K562 (cell line): ENCODE measurements at regions not wholly inside any gene's neighbourhood (a gene's known extent, or its start where the extent isn't known, plus 50 kb on each side); places are given as distances from the start of the nearest gene placed in this dataset.

ENCODE experiments used
- ATAC-seq: fragments of 200-7000 bp; cut with Tn5 transposase; 3 replicates; pipeline ENCODE4 v1.9.1; 2020; ENCODE audit warnings: moderate library complexity
- BruUV-seq: library from RNA; stranded (reverse); fragments of 400-500 nt; replicated peaks from 2 replicates; lab custom pipeline; 2021; lab: Mats Ljungman, UMichigan
- CTCF ChIA-PET: fragments of 300-600 bp; formaldehyde crosslinking; extraction: SDS; loops from one replicate; lab custom pipeline; 2021; ENCODE audit warnings: low intra/inter-chr PET ratio; lab: Yijun Ruan, JAX
- POLR2A ChIA-PET: fragments of 300-600, 350-650 bp; sonication (Branson Sonifier 250); formaldehyde crosslinking; extraction: SDS; loops from one replicate; lab custom pipeline; 2021; ENCODE audit warnings: antibody characterized with exemption, inconsistent platforms; lab: Yijun Ruan, JAX
- DNase-seq, 4 experiments: peaks; one replicate each; pipeline versions ENCODE4 v3.0.0 to v3.0.0-alpha.2; 2011 to 2018; ENCODE audit warnings: low spot score in 3 of 4, mixed read lengths in 3 of 4; ENCODE audit errors: extremely low read depth in 1 of 4
- FAIRE-seq: peaks from 2 replicates; lab custom pipeline; 2011; peaks lifted over from hg19 to GRCh38; lab: Jason Lieb, UNC
- H2AFZ ChIP-seq: 2 replicates; pipeline ENCODE4 v1.6.0; 2011; ENCODE audit warnings: low read depth, low read length, control low read depth, inconsistent platforms
- H3K27ac ChIP-seq: fragments of 200-600 bp; 3 replicates; pipeline ENCODE4 v1.8.0; 2011; ENCODE audit warnings: low read depth, mild to moderate bottlenecking, control low read depth, inconsistent platforms, low read length, moderate library complexity, mixed read lengths; ENCODE audit errors: extremely low read depth
- H3K27me3 ChIP-seq, 2 experiments: fragments of 300-600 bp in 1 of 2; 2 replicates in 1 of 2; 3 replicates in 1 of 2; pipeline versions ENCODE4 v1.6.0 to v1.8.0; 2011; ENCODE audit warnings: inconsistent platforms in 2 of 2, low read length in 2 of 2, mild to moderate bottlenecking in 1 of 2, mixed read lengths in 1 of 2, moderate library complexity in 1 of 2; ENCODE audit not compliant: control insufficient read depth in 2 of 2, insufficient read depth in 2 of 2
- H3K36me3 ChIP-seq: fragments of 300-600 bp; 3 replicates; pipeline ENCODE4 v1.8.0; 2011; ENCODE audit warnings: mild to moderate bottlenecking, low read length, inconsistent platforms; ENCODE audit not compliant: control insufficient read depth, insufficient read depth
- H3K4me1 ChIP-seq, 2 experiments: fragments of 200-600 bp in 1 of 2; replicated peaks in 1 of 2; 2 replicates in 1 of 2; 3 replicates in 1 of 2; pipeline versions ENCODE4 v1.5.1 to v1.8.0; 2011; ENCODE audit warnings: inconsistent platforms in 2 of 2, low read length in 2 of 2, mild to moderate bottlenecking in 1 of 2, mixed read lengths in 1 of 2, moderate library complexity in 1 of 2; ENCODE audit not compliant: control insufficient read depth in 2 of 2, insufficient read depth in 2 of 2
- H3K4me2 ChIP-seq: 2 replicates; pipeline ENCODE4 v1.6.1; 2011; ENCODE audit warnings: low read length, control low read depth, inconsistent platforms, mixed read lengths; ENCODE audit not compliant: insufficient read depth
- H3K4me3 ChIP-seq: fragments of 200-600 bp; sonication (generic), shearing (Covaris generic); 2 replicates; pipeline ENCODE4 v1.5.1; 2016; ENCODE audit warnings: control low read depth, inconsistent platforms
- H3K79me2 ChIP-seq: fragments of 200-600 bp; 3 replicates; pipeline ENCODE4 v1.8.0; 2011; ENCODE audit warnings: low read length, inconsistent platforms; ENCODE audit not compliant: control insufficient read depth, insufficient read depth
- H3K9ac ChIP-seq, 2 experiments: 2 replicates each; pipeline versions ENCODE4 v1.6.0 to v1.6.1; 2011; ENCODE audit warnings: low read depth in 2 of 2, low read length in 2 of 2, control low read depth in 1 of 2, inconsistent platforms in 1 of 2, mild to moderate bottlenecking in 1 of 2, mixed read lengths in 1 of 2; ENCODE audit not compliant: insufficient read depth in 1 of 2
- H3K9me1 ChIP-seq: one replicate; pipeline ENCODE4 v1.6.0; 2011; ENCODE audit warnings: inconsistent platforms, mild to moderate bottlenecking, low read length, moderate library complexity; ENCODE audit not compliant: control insufficient read depth, insufficient read depth
- H3K9me3 ChIP-seq: replicated peaks from 2 replicates; pipeline ENCODE4 v1.5.1; 2011; ENCODE audit warnings: low read depth, low read length, inconsistent platforms; ENCODE audit not compliant: control insufficient read depth, insufficient read depth
- H4K20me1 ChIP-seq: replicated peaks from 2 replicates; pipeline ENCODE4 v1.6.1; 2011; ENCODE audit warnings: low read length, inconsistent platforms, mixed read lengths; ENCODE audit not compliant: control insufficient read depth, insufficient read depth
- FOXK1 ChIP-seq: sonication (generic); formaldehyde crosslinking; IDR thresholded peaks from 2 replicates; pipeline ENCODE4 v1.8.0; 2022; ENCODE audit warnings: missing genetic modification reagents, mild to moderate bottlenecking, borderline replicate concordance
- SIRT6 ChIP-seq: IDR thresholded peaks from one replicate; pipeline ENCODE4 v1.6.1; 2012; ENCODE audit warnings: low read depth, mild to moderate bottlenecking, control low read depth, inconsistent platforms, low read length, moderate library complexity
- ZKSCAN3 ChIP-seq: fragments of 250-450 bp; sonication (Bioruptor Pico); IDR thresholded peaks from 2 replicates; pipeline ENCODE4 v1.4.0; 2020
- ZNF253 ChIP-seq: fragments of 250-450 bp; sonication (Bioruptor Pico); conservative IDR thresholded peaks from 2 replicates; pipeline ENCODE4 v1.6.1; 2021; ENCODE audit warnings: mild to moderate bottlenecking
- WGBS: fragments of 100-300 bp; shearing (Covaris generic); methylation state at CpG from one replicate; pipeline ENCODE4 v1.1.6; 2016; ENCODE audit warnings: low coverage, mixed read lengths; ENCODE audit not compliant: insufficient coverage; ENCODE audit errors: missing lambda C conversion rate; 5-methylcytosine and 5-hydroxymethylcytosine counted together
- in situ Hi-C: fragments of 300-500 bp; cut with MboI; formaldehyde crosslinking; loops from 4 replicates; pipeline ENCODE4 v1.15.0; 2018; ENCODE audit warnings: inconsistent platforms, mixed read lengths
- intact Hi-C: fragments of 100-400 bp; cut with micrococcal nuclease; formaldehyde crosslinking; loops from 2 replicates; pipeline ENCODE4 v1.14.2; 2022
- TF ChIP-seq, protein P1 (sequence below): sonication (generic); formaldehyde crosslinking; IDR thresholded peaks from 2 replicates; pipeline ENCODE4 v1.8.0; 2022; ENCODE audit warnings: missing genetic modification reagents, mild to moderate bottlenecking, moderate library complexity, borderline replicate concordance
- TF ChIP-seq, protein P2 (sequence below): fragments of 250-450 bp; sonication (Bioruptor Pico); IDR thresholded peaks from 2 replicates; pipeline ENCODE4 v1.8.0; 2022; ENCODE audit warnings: moderate library complexity, mild to moderate bottlenecking, inconsistent platforms
- TF ChIP-seq, protein P3 (sequence below): fragments of 450-650 bp; formaldehyde crosslinking; IDR thresholded peaks from 2 replicates; pipeline ENCODE4 v1.4.0; 2022; ENCODE audit warnings: missing genetic modification characterization

DNA sequence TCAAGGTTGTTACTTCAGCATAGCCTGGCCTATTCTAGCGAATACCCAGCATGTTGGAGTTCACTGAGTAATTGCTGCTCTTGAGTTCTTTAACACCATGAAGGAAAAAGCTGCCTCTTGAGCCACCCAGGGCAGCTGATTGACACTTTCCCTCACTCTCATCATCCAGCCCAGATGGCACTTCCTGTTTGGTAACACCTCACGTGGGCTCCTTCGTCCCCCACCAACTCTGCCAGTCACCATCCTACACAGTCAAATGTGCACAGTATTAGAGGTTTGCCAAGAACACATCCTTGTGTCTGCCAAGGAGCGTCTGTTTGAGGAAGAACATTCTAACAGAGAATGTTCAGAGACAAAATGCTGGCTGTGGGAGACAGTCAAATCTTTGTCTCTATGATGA is 266.3 kb downstream of the RPLP1 start:
- in situ Hi-C loops = no loop called here
- Histone ChIP-seq H3K4me3 (no peak overlapping the region), H3K36me3 (no peaks in the 10 kb centered on the region), H3K27ac (no peak overlapping the region), H3K9ac (no peak overlapping the region), H3K9me3 (no peaks in the 10 kb centered on the region), H2AFZ (no peak overlapping the region), H3K27me3 (peaks cover 0 to 20% of the 10 kb centered on the region in 2 experiments; a peak in 2 of 5 replicates), H4K20me1 (no peaks in the 10 kb centered on the region), H3K9me1 (no peaks in the 10 kb centered on the region), H3K79me2 (no peaks in the 10 kb centered on the region), H3K4me1 (peaks cover 0 to 4% of the 10 kb centered on the region in 2 experiments; a peak in 2 of 5 replicates), H3K4me2 (no peak overlapping the region)
- WGBS = 3% methylated on average over 4 of the region's 4 CpGs
- ATAC-seq = no peak
- no peak for DNase-seq
- FAIRE-seq = no peak
- ChIA-PET POLR2A (no interaction called here), CTCF (no interaction called here)
- intact Hi-C loops = no loop called here
- no peak for TF ChIP-seq ZKSCAN3 (CRISPR knock-in tag)
- TF ChIP-seq, protein P1, sequence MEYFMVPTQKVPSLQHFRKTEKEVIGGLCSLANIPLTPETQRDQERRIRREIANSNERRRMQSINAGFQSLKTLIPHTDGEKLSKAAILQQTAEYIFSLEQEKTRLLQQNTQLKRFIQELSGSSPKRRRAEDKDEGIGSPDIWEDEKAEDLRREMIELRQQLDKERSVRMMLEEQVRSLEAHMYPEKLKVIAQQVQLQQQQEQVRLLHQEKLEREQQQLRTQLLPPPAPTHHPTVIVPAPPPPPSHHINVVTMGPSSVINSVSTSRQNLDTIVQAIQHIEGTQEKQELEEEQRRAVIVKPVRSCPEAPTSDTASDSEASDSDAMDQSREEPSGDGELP = no peak
- no peak for TF ChIP-seq SIRT6
- TF ChIP-seq, protein P2, sequence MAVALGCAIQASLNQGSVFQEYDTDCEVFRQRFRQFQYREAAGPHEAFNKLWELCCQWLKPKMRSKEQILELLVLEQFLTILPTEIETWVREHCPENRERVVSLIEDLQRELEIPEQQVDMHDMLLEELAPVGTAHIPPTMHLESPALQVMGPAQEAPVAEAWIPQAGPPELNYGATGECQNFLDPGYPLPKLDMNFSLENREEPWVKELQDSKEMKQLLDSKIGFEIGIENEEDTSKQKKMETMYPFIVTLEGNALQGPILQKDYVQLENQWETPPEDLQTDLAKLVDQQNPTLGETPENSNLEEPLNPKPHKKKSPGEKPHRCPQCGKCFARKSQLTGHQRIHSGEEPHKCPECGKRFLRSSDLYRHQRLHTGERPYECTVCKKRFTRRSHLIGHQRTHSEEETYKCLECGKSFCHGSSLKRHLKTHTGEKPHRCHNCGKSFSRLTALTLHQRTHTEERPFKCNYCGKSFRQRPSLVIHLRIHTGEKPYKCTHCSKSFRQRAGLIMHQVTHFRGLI (CRISPR knock-in tag) = no peak
- TF ChIP-seq ZNF253 = no peak
- no peak for TF ChIP-seq FOXK1 (CRISPR knock-in tag)
- TF ChIP-seq, protein P3, sequence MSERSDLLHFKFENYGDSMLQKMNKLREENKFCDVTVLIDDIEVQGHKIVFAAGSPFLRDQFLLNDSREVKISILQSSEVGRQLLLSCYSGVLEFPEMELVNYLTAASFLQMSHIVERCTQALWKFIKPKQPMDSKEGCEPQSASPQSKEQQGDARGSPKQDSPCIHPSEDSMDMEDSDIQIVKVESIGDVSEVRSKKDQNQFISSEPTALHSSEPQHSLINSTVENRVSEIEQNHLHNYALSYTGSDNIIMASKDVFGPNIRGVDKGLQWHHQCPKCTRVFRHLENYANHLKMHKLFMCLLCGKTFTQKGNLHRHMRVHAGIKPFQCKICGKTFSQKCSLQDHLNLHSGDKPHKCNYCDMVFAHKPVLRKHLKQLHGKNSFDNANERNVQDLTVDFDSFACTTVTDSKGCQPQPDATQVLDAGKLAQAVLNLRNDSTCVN = no peak
- BruUV-seq = no TSS peak
